Spleen (tissue), 7 donors: ENCODE measurements at regions not wholly inside any gene's neighbourhood (a gene's known extent, or its start where the extent isn't known, plus 50 kb on each side); places are given as distances from the start of the nearest gene placed in this dataset.

Experiments
- CTCF ChIP-seq, 11 experiments: fragments of 200-600 bp in 7 of 11; fragments of 450-650 bp in 4 of 11; sonication (generic) in 4 of 11; IDR thresholded peaks in 8 of 11; conservative IDR thresholded peaks in 3 of 11; 1 replicate in 7 of 11; 2 replicates in 4 of 11; pipeline versions ENCODE4 v1.4.0 to v1.8.0; 2016 to 2021; ENCODE audit warnings: antibody characterized with exemption in 11 of 11, inconsistent platforms in 4 of 11, mild to moderate bottlenecking in 1 of 11
- POLR2AphosphoS5 ChIP-seq, 3 donors: sonication (generic); formaldehyde crosslinking; IDR thresholded peaks; one replicate each; pipeline ENCODE4 v1.5.1; 2017; ENCODE audit warnings: antibody characterized with exemption in 3 of 3
- donor health status: DM: no; HTN: no; CAD: no; lungs with moderate emphysema.
- donor health status: DM: no; HTN: no; CAD: no.
- donor health status: DM: no; HTN: no; CAD: no.

- no peak for TF ChIP-seq CTCF (IDR thresholded peaks at IDR 0.05 in 8 of 11, conservative IDR thresholded peaks at IDR 0.05 in 3 of 11)
- no peak for TF ChIP-seq POLR2AphosphoS5 (IDR thresholded peaks at IDR 0.05)
Observed at GRCh38 chr3:99084156-99084555, 182.7 kb upstream of the DCBLD2 start.
